Inflammatory macrophage treated with lipopolysaccharide for 4 hours (primary cell): ENCODE measurements at regions not wholly inside any gene's neighbourhood (a gene's known extent, or its start where the extent isn't known, plus 50 kb on each side); places are given as distances from the start of the nearest gene placed in this dataset.
A peak's percentile ranks its signal among the peaks of the same experiment; 100 is the strongest.

Experiments used
- DNase-seq: peaks from one replicate; pipeline ENCODE4 v3.0.0-alpha.2; 2020

DNA sequence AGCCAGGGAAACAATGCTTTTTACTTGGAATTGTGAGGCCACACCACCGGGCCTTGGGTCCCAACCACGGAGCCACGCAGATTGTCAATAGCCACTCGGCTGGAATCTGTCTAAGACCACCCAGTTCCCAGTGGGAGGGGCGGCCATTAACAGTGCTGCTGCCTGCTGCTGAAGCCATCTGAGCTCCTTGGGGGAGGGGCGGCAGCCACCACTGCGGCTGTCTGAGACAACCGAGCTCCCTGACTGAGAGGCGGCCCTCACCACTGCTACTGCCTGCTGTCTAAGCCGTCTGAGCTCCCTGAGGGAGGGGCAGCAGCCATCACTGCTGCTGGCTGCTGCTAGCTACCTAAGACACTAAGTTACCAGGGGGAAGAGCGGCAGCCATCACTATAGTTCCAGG, 64.3 kb downstream of the DMRTA2 start:
- DNase-seq: no peak

DNA sequence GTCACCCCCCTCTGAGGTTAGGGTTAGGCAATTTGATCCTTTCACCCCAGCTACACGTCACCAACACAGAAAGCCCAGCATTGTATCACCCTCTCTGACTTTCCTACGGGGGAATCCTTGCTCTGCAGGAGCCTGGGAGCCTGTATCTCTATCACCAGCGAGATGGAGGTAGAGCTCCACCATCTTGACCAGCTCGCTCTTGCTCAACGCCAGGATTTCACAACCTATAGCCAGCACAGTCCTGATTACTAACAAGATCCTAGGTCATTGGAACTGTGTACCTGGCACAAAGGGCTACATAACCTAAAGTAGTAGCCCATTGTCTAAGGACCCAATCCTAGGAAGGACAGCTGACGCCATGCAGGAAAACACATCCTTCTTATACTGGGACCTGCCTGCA, 66.1 kb downstream of the DMRTA2 start:
- DNase-seq: no peak

DNA sequence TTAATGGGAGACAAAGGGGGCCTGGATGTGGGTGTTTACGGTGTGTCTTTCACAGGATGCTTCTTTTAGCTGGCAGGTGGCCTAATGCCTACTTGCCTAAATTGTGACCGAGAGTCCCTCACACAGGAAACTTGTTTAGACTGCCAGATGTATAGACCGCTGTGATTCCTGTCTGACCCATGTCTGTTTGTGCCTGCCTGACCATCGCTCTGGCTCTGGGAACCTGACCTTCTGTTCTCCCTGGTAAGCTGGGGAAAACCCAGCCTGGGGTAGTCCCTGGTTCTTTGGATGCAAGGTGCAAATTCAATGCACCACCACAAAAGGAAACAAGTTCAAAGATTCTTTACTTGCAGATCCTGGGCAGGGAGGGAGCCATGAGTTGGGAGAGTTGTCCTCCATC, 68.4 kb downstream of the DMRTA2 start:
- no peak for DNase-seq

DNA sequence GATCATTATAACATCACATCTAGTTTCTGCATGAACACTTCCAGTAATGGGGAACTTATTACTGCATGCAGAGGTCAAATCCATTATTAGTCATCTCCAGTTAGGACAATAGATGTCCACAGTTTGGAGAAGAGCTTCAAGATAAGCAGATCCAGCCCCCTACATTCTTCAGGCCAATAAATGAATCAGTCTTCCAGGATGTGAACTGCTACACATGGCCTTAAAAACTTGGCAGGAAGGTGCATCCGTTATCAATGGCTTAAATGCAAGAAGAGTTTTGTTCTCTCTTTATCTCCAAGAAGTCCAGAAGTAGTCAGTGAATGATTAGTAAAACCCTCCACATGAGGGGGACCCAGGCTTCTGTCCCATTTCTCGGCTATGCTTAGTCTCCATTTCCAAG, 70.8 kb downstream of the DMRTA2 start:
- DNase-seq: no peak

DNA sequence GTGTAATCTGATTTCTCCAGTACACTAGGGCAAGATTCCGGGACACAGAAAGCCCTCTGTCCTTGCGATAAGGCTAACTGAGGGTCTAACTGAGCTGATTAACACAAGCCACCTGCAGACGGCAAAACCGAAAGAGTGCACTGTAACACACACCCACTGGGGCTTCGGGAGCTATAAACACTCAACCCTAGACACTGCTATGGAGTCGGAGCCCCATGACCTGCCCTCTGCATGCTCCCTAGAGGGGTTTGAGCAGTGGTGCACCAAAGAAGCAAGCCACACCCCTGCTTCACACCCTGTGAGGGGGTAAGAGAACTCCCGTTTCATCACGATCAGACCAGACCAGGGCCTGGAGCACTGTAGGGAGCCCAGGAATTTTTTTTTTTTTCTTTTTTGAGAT, 72.4 kb downstream of the DMRTA2 start:
- no peak for DNase-seq

DNA sequence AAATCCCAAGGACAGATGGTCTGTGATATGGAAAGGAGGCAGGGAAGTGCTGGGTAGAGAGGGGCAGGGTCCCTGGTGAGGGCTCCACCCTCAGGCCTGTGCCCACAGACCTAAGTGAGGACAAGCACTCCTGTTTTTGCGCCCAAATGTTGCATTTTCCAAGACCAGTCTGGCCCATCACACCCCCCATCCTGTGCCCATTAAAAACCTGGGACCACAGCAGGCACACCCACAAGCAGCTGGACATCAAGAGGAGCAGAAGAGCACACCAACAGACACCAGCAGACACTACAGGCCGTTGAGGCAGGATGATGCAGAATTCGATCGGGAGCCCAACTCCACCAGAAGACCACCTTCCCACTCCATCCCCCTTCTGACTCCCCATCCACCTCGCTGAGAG, 72.8 kb downstream of the DMRTA2 start:
- DNase-seq: no peak

DNA sequence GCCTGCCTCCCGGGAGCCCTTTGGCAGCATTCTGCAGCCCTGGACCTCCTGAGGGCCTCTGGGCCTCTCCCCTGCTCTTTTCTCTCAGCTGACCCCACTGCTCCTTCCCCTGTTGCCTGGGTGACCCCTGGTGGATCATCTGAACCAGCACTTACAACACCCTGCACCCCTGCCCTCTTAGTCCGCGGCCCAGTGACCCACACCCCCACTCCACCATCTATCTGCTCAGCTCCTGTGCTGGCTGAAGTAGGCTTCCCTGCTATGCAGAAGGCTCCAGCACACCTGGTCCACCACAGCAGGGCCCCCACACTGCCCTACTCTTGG, 74.0 kb downstream of the DMRTA2 start:
- no peak for DNase-seq

DNA sequence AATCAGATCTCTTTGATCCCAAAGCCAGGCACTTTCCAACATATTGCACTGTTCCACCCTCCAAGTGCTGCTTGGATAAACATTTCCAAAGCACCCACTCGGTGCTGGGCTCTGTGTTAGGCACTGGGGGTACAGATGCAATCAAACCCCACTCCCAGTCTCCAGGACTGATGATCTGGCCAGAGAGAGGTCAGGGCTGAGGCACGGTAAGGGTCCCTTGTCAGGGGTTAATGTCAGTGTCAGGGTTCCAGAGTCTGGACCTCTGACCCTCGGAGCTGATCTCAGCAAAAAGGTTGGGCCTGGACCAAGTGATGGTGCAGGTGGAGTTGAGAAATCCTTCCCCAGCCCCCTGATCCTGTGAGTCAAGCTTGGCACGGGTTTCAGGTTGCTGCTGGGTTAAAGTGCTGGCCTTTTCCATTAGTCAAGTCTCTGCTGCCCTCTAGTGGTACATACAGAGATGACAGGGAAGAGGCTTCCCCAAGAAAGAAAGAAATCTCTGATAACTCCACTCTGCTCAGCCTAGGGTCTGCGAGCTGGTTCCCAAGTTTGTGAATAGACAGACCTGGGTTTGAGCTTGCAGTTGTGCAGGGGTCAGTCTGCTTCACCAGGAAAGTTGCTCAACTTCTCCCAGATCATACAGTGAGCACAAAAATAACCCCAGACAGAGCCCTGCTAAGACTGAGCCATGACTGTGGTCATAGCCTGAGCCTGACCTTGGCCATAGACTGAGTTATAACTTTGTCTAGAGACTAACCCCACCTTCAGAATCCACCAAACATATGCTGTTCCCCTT, 74.6 kb downstream of the DMRTA2 start:
- DNase-seq: peak; percentile 52

DNA sequence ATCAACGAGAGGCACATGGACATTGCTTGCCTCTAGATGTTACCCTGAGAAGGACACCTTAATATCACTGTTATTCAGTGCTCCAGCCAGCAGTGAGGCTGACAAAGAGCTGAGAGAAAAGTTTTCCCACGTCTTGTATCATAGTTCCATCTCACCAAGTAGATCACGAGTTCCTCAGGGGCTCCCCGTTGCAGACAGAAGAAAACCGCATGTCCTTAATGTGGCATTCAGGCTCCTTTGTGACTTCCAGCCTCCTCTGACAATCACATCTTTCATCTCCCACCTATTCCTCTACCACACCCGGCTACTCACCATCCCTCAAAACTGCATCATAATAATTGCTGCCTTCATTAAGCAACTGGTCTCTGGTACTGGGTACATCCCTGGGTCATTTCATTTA, 75.3 kb downstream of the DMRTA2 start:
- no peak for DNase-seq

DNA sequence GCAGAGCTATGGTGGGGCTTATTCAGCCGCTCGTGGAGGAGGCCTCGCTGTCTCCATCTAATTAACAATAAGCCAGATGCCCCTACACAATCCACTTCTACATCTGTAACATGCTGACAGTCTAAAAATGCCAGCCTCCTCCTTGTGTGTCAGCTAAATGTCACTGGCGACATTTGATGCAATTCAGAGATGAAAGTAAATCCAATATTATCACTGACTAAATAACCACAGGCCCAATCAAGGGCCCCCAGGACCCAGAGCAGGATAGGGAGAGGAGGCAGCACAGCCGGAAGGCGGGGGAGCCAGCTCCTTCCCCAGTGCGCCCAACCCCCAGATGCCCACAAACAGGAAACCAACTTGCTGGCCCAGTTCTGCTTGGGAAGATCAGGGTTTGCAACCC, 76.6 kb downstream of the DMRTA2 start:
- peak; percentile 6 for DNase-seq

DNA sequence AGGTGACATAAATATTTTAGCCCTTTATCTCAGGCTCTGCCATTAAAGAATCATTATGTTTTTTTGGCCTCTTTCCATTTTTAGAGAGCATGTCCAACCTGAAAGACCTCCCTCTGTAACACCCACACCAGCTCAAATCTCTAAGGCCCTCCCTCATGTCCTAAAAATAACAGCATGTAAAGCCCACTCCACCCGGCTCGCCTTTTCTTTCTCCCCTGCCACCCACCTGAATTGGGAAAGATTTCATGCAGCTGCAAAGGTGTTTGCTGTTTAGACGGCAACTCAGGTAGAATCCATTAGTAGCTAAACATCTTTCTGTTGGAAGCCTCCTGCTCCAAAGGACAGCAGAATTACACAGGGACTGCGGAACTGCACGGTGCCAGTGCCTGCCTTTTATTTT, 79.9 kb downstream of the DMRTA2 start:
- DNase-seq: no peak

DNA sequence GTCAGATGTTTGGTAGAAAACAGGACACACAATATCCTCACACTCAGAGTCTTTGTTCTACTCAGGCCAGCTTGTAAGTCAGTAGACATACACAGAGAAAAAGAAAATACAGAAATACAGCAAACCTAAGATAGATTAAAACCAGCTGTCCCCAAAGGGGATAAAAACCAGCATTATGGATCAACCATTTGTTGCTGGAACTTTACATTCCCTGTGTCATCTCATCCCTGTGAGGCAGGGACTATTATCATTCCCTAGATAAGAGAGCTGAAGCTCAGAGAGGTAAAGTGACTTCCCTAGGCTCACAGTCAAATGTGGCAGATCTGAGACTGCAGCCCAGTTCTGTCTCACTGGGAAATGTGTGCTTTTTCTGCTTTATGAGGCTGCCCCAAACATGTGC, 80.7 kb downstream of the DMRTA2 start:
- no peak for DNase-seq

DNA sequence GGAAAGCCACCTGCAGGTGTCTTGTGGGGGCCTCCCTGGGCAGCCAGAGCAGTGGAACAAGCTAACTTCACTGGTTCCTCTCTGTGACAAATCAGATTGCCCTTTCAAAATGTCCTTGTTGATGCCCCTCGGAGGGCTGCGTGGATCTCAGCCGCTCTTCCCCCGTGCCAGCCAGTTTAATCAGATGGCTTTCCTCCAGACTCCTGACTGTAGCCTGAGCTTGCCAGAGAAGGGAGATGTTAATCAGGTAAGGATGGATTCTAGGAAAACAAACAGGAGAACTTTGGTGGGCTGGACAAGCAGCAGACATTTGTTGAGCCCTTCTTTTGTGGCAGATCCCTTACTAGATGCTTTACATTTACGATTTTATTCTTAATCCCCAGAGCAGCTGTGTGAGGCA, 88.2 kb downstream of the DMRTA2 start:
- no peak for DNase-seq

DNA sequence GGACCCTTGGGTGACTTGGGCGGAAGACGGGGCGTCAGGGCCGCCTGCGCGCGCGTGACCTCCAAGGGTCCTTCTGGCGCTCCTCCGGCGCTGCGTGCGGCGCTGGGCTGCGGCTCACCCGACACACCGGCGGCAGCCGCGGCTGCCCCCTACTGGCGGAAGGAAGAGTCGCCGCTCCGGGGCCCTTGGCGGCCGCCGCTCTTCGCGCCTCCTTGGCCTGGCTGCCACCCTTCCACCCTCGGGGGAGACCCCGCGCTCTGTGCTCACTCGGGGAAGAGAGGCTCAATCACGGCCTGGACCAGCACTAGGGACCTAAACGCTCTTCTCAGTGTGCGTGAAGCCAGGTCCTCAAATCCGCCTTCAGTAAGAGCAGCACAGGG, 89.7 kb downstream of the DMRTA2 start:
- peak; percentile 40 for DNase-seq

DNA sequence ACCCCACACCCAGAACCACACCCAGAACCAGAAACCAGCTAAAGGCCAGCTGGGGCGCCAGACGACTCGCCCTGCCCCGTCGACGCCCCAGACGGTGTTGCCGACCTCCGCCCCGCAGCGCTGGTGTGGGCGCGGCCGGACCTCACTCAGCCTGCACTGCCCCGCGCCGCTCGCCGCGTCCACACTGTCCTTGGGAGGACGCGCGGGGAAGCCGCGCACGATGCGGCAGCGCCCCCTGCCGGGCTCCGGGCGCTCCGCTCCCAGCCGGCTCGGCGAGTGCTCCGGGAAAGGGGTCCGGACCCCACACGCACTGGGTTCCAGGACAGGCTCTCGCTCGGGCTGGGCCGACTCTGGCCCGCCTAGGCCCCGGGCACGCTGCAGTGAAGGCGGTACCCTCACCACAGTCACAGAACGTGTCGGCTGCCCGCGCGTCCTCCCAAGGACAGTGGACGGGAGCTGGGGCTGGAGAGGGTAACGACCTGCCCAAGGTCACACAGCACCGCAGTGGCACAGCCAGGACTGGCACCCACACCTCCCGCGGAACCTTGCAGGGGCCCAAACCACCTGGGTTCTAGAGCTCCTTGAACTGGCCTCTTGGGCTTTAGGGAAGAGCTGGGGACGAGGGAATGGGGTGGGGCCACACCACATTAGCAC, 90.2 kb downstream of the DMRTA2 start:
- DNase-seq: peak; percentile 51

DNA sequence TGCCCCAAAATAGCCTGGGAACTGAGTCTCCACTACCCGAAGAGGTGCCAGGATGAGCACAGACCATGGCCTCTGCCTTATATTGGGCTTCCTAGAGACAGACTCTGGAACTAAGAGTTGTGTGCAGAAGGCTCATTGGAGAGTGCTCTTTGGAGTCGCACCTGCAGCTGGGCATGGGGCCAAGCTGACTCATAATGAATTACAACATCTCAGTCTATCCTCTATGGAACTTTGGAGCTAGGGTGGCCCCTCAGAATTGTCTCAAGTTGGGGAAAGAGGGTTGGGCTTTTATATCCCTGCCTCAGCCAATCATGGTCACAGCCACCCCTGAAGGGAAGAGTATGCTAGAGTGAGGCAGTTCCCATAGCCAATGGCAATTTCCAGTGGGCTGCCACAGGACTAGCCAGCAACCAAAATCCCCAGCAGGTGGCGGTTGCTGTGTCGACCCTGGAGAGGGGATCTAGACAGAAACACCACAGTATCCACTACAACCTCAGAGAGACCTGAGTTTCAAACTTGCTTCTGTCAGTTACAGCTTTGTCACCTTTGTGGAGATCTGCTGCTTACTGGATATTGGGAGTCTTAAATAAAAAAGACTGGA, 93.8 kb downstream of the DMRTA2 start:
- DNase-seq: no peak

DNA sequence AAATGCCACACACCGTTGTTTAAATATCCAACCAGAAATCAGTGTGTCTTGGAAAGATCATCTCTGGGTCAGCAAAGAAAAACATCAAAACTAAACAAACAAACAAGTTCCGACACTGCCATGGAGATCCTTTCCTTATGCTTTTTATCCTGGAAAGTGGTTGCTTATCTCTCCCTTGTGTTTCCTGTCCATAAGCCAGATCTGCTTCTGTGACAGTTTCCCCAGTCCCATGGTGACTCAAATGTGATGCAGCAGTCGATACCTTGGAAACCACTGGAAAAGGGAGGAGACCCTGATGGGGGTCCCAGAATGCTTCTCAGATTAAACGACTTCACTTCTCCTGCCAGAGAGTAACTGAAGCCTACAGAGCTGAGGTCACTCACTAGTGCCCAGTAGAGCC, 94.7 kb downstream of the DMRTA2 start:
- DNase-seq: no peak

DNA sequence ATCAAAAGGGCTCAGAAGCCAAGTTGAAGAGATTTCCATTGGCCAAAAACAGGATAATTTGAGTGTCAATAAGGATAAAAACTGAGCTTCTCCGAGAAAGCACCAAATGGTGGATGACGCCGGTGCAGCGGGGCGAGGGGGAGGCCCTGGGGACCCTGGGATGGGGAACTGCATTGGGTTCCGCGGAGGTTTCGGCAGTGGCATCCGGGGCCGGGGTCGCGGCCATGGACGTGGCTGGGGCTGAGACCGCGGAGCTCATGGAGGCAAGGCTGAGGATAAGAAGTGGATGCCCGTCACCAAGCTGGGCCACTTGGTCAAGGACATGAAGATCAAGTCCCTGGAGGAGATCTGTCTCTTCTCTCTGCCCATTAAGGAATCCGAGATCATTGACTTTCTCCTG, 97.2 kb downstream of the DMRTA2 start:
- no peak for DNase-seq

DNA sequence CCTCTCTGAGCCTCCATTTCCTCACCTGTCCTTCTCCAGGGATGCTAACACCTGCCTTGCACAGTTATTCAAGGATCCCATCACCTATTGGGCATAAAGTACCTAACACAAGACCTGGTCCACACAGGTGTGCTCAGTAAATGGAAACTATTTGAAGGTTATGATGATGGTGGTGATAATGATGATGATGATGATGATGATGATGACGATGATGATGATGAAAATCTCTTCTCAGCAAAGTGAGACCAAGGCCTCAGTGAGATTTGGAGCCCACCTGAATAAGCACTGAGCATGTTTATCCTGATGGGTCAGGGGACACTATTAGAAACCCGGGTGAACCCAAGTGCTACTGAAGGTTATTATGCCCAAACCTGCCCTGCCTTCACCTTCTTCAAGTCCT, 100.7 kb downstream of the DMRTA2 start:
- DNase-seq: no peak

DNA sequence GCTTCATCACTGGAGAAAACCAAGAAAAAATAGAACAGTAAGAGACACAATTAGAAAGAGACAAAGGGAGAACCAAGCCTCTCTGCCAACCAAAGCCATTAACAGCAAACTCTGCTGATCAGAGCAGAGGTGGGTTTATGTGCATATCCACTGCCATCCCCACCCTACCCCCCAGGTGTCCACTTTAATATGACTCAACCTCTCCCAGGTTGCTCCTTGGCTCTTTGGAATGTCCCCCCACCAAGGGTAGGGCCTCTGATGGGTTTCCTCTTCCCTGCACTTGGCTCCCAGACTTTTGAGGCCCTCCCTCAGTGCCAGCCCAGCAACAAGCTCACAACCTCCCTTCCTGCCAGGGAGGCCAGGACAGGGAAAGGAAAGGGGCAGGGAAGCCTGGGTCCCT, 104.8 kb downstream of the DMRTA2 start:
- no peak for DNase-seq

DNA sequence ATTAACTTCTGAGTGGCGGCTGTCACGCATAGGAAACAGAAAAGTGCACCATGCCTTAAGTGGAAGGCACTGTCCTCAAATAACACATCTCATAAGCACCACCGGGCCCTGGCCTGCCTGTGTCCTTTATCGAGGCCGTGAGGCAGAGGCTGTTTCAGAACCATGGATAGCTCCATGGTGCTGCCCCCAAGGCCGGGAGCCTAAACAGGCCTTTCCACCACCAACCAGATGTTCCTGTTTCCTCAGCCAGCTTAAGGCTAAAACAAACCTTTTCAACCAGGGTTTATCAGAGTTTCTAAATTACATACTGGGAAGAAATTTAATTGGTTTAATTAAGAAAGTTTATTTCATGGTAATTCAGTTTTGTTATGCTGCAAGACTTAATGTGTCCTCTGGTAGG, 114.4 kb downstream of the DMRTA2 start:
- DNase-seq: no peak

DNA sequence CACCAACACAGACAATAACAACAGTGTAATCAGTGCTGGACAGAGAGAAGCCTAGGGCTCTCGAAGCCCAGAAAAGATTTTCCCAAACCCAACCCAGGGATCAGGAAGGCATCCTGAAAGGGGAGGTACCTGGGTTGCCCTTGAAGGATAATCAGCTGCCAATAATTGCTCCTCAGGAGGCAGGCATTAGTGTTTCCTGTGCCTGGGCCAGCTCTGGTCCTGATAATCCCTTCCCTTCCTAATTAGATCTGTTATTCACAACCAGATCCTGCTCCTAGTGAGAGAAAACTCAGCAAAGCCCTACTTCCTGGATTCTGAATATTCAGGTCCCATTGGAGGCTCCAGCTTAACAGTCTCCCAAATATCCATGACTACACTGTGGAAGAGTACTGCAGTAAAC, 117.4 kb downstream of the DMRTA2 start:
- no peak for DNase-seq

DNA sequence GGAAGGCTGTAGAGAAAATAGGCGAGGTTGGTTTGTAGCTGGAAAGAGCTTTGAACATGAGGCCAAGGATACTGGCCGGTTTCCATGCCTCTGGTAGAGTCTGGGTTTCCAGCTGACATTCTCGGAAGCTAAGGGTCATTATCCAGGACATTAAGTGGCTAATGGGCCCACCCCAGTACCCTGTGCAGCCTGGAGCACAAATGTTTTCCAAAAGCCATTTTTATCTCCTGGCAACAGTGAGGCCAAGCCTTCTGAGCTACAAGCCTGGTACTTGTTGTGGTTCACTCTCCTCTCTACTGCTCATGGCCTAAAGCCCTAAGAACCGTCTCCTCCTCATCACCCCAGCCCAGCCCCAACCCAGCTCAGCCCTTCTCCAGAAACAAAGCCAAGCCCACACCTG, 122.9 kb downstream of the DMRTA2 start:
- no peak for DNase-seq

DNA sequence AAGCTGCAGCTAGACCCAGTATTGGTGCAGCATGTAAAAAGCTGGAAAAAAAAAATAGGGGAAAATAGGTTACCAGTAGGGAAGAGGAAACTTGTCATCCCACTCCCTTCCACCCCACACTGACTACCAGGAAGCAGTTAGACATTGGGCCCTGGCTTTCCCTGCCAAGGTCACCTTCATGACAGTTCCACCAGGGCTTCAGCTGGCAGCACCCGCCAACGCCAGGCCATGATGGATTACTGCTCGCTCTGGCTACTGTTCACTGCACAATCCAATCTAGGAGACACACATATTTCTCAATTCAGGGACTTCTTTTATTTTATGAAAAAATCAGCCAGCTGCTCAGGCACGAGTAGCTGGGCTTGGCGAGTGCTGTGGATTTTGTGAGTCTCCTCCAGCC, 127.7 kb downstream of the DMRTA2 start:
- DNase-seq: no peak

DNA sequence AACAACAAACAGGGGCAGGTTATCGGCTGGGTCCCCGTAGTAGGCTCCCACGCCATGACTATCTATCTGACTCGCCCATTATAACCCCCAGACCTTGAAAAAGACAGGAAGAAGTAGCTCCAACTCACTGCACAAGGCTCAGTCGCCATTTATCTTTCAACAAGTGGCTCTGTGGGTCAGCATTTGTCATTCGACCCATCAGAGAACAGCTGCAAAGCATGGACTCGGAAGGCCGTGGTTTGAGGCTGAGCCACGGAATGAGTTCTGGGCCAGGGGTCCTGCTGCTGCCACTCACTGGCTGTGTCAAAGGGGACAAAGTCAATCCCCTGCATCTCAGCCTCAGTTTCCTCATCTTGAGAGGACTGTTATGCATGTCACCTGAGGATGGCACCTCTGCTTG, 131.0 kb downstream of the DMRTA2 start:
- no peak for DNase-seq
